ENCODE measurements at regions not wholly inside any gene's neighbourhood (a gene's known extent, or its start where the extent isn't known, plus 50 kb on each side); places are given as distances from the start of the nearest gene placed in this dataset.
"Not testable (repeated sequence)": the region's sequence is repeated elsewhere in the genome, so short reads cannot be mapped to it uniquely, and the experiment has no call there.

GRCh38 chr14:61145903-61146481, 135.1 kb downstream of the TMEM30B start:
- H3K27ac ChIP-seq (ENCODE audit: low read depth, low read length), result no peak overlapping the region
- Mint-ChIP-seq H3K36me3 (ENCODE audit: low read depth) (peaks cover 11% of the 10 kb centered on the region), H3K27me3 (ENCODE audit: insufficient read depth) (no peaks in the 10 kb centered on the region), H3K9me3 (peaks cover 45% of the 10 kb centered on the region), H3K4me3 (no peak overlapping the region), H3K4me1 (no peaks in the 10 kb centered on the region), H3K27ac (no peak overlapping the region)
- H3K9ac ChIP-seq (ENCODE audit: extremely low read depth, low read length, poor library complexity, severe bottlenecking), result no peak overlapping the region
- no peak for DNase-seq
- no peaks in the 10 kb centered on the region for H3K36me3 ChIP-seq (ENCODE audit: control insufficient read depth, insufficient read depth, low read length)
- H3K9me3 ChIP-seq (ENCODE audit: control insufficient read depth, low read length), result peaks cover 39% of the 10 kb centered on the region
- no peaks in the 10 kb centered on the region for H3K4me1 ChIP-seq (ENCODE audit: control insufficient read depth, insufficient read depth, low read length)
- no peak overlapping the region for H3K4me3 ChIP-seq (ENCODE audit: low read length)
- no peak for TF ChIP-seq CTCF (conservative IDR thresholded peaks at IDR 0.05)
- H3K27me3 ChIP-seq (ENCODE audit: control insufficient read depth, insufficient read depth, low read length, poor library complexity, severe bottlenecking), result no peaks in the 10 kb centered on the region
- 76% methylated on average over 5 to 7 of the region's 7 CpGs for WGBS, 2 experiments (ENCODE audit: insufficient coverage in 1 of 2, insufficient read length in 1 of 2)

- H3K27me3 ChIP-seq (ENCODE audit: control insufficient read depth, insufficient read depth, low read length, poor library complexity, severe bottlenecking), result no peaks in the 10 kb centered on the region
- no peak overlapping the region for H3K27ac Mint-ChIP-seq
- WGBS, 2 experiments (ENCODE audit: insufficient coverage in 1 of 2, insufficient read length in 1 of 2), result 85 to 86% methylated on average over 7 to 8 of the region's 8 CpGs
- no peaks in the 10 kb centered on the region for H3K4me1 ChIP-seq (ENCODE audit: control insufficient read depth, insufficient read depth, low read length)
- H3K36me3 ChIP-seq (ENCODE audit: control insufficient read depth, insufficient read depth, low read length), result no peaks in the 10 kb centered on the region
- TF ChIP-seq CTCF (conservative IDR thresholded peaks at IDR 0.05), result no peak
- H3K4me3 Mint-ChIP-seq, result no peak overlapping the region
- no peaks in the 10 kb centered on the region for H3K4me1 Mint-ChIP-seq
- H3K4me3 ChIP-seq (ENCODE audit: low read length), result peak overlapping the region; percentile 57
- H3K27me3 Mint-ChIP-seq (ENCODE audit: insufficient read depth), result no peaks in the 10 kb centered on the region
- peaks cover 11% of the 10 kb centered on the region for H3K36me3 Mint-ChIP-seq (ENCODE audit: low read depth)
- H3K9ac ChIP-seq (ENCODE audit: extremely low read depth, low read length, poor library complexity, severe bottlenecking), result no peak overlapping the region
- peaks cover 47% of the 10 kb centered on the region for H3K9me3 ChIP-seq (ENCODE audit: control insufficient read depth, low read length)
- DNase-seq, result no peak
- no peak overlapping the region for H3K27ac ChIP-seq (ENCODE audit: low read depth, low read length)
- peaks cover 52% of the 10 kb centered on the region for H3K9me3 Mint-ChIP-seq
Observed at GRCh38 chr14:61145034-61145902, 135.9 kb downstream of the TMEM30B start.

- H3K27me3 ChIP-seq (ENCODE audit: control insufficient read depth, insufficient read depth, low read length, poor library complexity, severe bottlenecking); H3K27ac Mint-ChIP-seq; H3K9ac ChIP-seq (ENCODE audit: extremely low read depth, low read length, poor library complexity, severe bottlenecking); H3K36me3 ChIP-seq (ENCODE audit: control insufficient read depth, insufficient read depth, low read length); H3K27ac ChIP-seq (ENCODE audit: low read depth, low read length); H3K4me3 Mint-ChIP-seq; H3K27me3 Mint-ChIP-seq (ENCODE audit: insufficient read depth); H3K4me1 ChIP-seq (ENCODE audit: control insufficient read depth, insufficient read depth, low read length); DNase-seq; H3K4me1 Mint-ChIP-seq: not testable (repeated sequence)
- Histone ChIP-seq H3K4me3 (ENCODE audit: low read length) (peak overlapping the region; percentile 57), H3K9me3 (ENCODE audit: control insufficient read depth, low read length) (peaks cover 54% of the 10 kb centered on the region)
- peaks cover 59% of the 10 kb centered on the region for H3K9me3 Mint-ChIP-seq
- 90 to 91% methylated on average over 6 to 7 of the region's 7 CpGs for WGBS, 2 experiments (ENCODE audit: insufficient coverage in 1 of 2, insufficient read length in 1 of 2)
- peaks cover 11% of the 10 kb centered on the region for H3K36me3 Mint-ChIP-seq (ENCODE audit: low read depth)
Observed at GRCh38 chr14:61144117-61145033, 136.8 kb downstream of the TMEM30B start.
